Activated T-cell treated with anti-CD3 and anti-CD28 coated beads, Interleukin-2, amount 50 U/mL, for 1 hour (primary cell): ENCODE measurements at regions not wholly inside any gene's neighbourhood (a gene's known extent, or its start where the extent isn't known, plus 50 kb on each side); places are given as distances from the start of the nearest gene placed in this dataset.

Source experiments
- DNase-seq: peaks from one replicate; pipeline ENCODE4 v3.0.0-alpha.2; 2020

DNA sequence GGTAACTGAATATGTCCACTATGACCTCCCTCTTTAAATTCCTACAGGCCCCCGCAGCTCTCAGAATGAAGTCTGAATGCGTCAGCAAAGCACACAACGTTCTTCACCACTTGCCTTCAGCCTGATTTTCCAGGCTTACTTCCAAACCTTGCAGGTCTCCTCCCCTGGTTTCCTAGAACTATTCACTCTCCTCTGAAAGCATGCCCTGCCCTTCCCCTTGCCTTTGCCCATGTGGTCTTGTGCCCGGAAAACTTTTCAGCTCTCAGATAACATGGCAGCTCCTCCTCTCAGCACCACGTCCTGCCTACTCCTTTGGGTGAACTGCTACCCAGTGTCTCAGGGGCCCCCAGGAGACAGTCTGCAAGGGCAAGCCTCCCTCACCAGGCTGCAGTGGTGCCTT is 268.5 kb upstream of the LDB2 start:
- DNase-seq: no peak

DNA sequence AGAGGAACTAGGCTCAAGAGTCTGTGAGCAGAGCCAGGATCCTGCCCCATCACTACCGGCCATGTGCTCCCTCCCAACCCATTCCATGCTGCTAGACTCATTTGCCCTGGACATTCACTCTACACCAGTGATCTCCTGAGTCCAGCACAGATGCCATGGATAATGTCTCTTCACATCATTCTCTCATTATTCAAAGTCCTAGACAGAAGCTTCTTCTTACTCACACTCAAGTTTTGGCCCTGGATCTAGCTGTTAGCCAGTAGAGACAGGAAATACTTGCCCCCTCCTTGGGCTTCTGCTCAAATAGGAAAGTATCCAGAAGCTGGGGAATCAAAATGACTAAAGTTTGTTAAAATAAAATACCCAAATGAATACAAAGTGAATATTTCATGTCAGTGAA is 266.8 kb upstream of the LDB2 start:
- DNase-seq: no peak

- DNase-seq: no peak
Measured at GRCh38 chr4:17164666-17165065, 266.2 kb upstream of the LDB2 start.

- DNase-seq: no peak
Measured at GRCh38 chr4:17163156-17163771, 264.8 kb upstream of the LDB2 start.

DNA sequence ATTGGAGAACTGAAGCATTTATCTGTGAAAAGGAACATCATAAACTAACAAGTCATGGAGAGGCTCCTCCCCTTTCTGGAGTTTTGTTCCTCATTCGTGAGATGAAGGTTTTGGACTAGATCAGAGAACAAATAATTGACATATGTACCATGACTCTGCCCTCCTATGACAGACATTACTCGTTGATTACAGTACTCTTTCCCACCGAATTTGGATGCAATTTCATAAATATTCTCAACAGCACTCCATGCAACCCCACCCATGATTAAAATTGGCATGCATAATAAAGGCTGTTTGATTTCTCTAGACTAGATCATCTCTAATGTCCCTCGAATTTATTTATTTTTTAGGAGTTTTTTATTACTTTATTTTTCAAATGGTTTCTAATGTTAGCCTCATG is 258.9 kb upstream of the LDB2 start:
- no peak for DNase-seq

DNA sequence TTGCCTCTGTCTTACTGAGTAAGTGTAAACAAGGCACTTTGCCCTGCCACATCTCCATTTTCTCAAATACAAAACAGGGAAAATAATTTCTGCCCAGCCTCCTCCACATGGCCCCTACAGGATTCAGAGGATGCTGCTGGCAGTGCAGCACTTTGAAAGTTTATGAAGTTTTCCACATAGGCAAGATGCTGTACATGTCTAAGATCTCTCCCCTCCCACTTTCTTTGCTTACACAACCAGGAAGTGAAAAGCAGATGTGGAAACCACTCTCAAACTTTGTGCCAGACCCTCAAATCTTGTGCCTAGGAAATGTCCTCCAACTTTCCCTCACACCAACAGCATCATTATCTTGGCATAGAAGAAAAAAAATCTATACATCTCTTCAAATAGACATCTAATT is 257.0 kb upstream of the LDB2 start:
- DNase-seq: no peak

DNA sequence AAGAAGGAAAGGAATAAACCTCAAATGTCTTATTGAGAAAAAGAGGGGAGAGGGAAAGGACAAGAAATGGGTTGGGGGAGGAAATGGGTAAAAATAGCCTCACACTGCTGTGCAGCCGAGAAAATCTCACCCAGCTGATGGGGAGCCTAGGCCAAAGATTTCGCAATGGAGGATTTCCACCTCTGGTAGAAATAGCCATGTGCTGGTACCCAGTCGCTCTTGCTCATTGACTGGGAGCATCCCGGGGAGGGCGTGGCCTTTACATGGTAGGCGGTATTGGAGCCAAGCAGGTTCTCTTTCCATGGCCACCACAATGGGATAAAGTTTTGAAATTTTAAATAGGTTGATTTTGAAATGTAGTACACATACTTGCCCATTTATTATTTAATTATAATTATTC is 255.1 kb upstream of the LDB2 start:
- DNase-seq: no peak

DNA sequence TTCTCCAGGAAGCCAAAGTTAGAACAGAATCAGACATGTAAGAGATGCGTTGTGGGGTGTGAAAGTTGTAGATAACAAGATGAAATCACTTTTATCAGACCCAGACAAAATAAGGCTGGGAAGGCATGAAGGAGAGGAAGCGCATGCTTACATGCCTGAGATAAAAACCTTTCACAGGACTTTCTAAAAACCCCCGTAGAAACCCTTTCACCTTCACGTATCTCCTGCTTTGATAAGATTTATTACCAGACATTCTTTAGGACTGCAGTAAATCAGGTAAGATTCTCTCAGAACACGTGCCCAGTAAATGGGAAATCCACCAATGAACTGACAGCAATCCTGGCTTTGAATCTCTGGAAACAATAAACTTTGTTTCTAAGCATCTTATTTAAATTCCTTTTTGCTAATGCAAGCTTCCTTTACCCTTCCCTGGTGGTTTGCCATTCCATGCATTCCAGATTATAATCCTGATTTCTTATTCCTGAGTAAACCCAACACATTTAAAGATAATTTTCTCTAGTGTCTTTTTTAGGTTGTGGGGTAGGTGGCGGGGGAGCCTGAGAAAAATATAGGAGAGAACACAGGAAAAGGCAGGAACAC is 254.6 kb upstream of the LDB2 start:
- no peak for DNase-seq

- no peak for DNase-seq
Measured at GRCh38 chr4:17142232-17142711, 243.8 kb upstream of the LDB2 start.

GRCh38 chr4:17138847-17139246 is 240.4 kb upstream of the LDB2 start:
- DNase-seq: no peak

DNA sequence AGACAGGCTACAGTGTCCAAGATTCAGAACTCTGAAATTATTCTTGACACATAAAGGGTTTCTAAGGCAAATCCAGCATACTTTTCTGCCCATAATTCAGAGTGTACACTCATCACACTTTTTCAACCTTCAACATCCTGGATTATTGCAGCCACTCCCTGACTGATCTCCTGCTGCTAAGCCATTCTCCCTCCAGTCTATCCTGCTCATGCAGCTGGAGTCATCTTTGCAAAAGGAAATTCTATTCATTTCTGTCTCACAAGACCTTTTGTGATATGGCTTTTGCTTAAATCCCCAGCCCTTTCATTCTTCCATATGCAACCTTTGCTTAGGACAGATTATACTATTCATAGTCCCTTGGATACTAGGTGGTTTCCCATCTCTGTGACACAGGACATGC is 236.1 kb upstream of the LDB2 start:
- DNase-seq: no peak

DNA sequence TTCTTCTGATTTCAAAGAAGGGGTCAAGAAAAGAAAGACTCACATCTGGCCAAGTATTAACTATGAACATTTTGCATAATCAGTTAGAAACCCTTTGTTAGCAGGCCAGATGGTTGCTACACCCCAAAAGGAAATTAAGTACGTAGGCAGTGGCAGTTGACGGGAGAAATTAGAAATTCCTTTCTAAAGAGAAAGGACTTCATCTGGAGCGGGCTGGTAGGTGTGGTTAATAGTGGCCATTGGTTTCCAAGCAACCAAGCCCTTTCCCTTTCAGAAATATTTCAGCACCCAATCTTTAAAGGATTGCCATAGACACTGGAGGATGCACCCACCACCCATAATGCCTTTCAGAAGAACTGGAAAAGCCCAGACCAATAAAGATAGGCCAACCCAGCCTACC is 235.7 kb upstream of the LDB2 start:
- no peak for DNase-seq

DNA sequence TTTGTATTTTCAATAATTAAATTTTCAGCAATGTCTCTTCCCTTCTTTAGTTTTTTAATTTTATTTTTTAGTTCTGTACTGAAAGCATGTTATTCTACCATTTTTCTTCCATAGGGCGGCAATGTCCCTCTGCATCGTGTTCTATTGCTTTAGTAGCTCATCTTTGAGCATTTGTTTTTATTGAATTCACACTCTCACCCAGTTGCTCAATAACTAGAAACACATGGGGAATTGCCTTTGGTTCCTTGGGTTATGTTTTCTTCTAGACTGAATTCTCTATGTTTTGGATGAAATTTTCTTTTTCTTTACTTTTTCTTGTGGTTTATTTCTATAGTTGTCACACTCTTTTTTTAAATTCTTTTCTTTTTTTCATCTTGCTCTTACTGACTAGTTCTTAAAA is 233.8 kb upstream of the LDB2 start:
- no peak for DNase-seq

- no peak for DNase-seq
Measured at GRCh38 chr4:17128268-17128667, 229.8 kb upstream of the LDB2 start.

GRCh38 chr4:17126321-17126966 is 228.0 kb upstream of the LDB2 start:
- no peak for DNase-seq

DNA sequence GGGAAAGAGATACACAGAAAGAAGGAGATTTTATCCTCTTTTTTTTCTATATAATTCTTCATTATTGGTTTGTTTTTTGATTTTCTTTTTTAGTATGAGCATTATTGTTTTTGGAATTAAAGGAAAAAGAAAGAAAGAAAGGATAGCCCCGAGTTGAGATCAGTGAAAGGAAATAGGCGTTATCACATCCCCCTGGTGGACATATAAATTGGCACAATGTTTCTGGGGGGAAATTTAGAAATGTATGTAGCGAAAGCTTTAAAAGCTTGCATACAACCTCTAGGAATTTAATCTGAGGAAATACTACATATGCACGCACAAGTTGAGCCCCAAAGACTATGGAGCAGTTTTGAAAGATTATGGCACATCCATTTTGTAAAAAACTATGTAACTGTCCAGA is 226.3 kb upstream of the LDB2 start:
- DNase-seq: no peak

DNA sequence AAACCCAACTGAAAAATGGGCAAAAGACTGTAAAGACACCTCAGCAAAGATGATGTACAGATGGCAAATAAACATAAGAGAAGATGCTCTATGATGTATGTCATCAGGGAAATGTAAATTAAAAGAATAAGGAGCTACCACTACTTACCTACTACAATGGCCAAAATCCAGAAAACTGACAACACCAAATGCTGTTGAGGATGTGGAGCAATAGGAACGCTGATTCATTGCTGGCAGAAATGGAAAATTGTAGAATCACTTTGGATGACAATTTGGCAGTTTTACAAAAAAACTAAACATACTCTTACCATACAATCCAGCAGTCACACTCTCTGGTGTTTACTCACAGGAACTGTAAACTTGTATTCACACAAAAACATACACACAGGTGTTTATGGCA is 222.3 kb upstream of the LDB2 start:
- no peak for DNase-seq

GRCh38 chr4:17117746-17118145 is 219.3 kb upstream of the LDB2 start:
- DNase-seq: no peak

GRCh38 chr4:17115583-17115982 is 217.1 kb upstream of the LDB2 start:
- DNase-seq: no peak

DNA sequence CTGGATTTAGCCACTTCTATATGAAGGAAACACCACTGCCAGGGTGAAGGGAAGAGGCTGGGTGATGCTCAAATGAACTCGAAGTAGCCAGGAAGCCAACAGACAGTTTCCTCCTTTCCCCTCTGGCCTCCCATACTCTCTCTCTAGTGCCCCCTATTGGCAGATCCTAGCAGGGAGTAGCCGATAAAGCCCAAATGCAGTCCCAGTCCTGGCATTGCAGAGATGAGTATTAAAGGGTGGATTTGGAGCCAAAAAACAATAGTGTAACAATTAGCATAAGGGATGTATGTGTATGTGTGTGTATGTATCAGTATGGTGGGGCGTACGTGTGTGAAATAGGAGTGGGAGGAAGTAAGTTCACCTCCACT is 213.8 kb upstream of the LDB2 start:
- no peak for DNase-seq

- no peak for DNase-seq
Measured at GRCh38 chr4:17109126-17109525, 210.7 kb upstream of the LDB2 start.

DNA sequence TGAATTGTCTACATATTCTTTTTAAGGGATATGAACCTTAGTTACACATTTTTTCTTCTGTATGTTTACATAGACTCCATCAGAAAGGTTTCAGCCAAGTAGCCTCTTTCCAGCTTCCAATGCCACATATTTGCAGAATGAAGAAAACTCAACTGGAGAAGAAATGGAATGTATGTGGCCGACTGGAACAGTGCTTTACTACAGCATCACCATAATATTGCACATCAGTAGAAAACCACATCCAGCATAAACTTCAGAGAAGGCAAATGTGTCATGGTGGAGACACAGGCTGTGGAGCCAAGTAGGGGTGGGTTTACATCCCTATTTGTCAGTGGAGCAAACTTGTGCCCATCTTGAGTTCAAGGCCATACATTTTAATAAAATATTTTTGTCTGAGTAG is 204.8 kb upstream of the LDB2 start:
- DNase-seq: no peak

GRCh38 chr4:17098996-17099395 is 200.6 kb upstream of the LDB2 start:
- DNase-seq: no peak

DNA sequence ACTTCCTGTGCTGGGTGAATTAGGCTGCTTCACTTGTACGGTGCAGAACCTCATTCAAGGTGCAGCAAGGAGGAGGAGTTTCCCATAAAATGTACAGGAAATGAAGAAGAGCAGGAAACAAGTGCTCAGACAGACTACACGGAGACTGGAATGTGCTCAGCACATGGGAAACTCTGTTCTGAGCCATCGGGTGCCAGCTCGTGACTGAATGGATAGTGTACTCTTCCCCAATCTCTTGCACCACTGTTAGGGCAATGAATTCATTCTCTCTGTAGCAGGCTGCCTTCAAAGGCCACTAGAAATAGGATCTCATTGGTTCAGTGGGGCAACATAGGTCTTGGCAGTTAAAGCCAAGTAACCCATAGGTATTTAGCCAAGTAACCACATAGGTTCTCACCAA is 200.0 kb upstream of the LDB2 start:
- no peak for DNase-seq

- no peak for DNase-seq
Measured at GRCh38 chr4:17097362-17097761, 198.9 kb upstream of the LDB2 start.
